ENCODE measurements at regions not wholly inside any gene's neighbourhood (a gene's known extent, or its start where the extent isn't known, plus 50 kb on each side); places are given as distances from the start of the nearest gene placed in this dataset.
"Not testable (repeated sequence)": the region's sequence is repeated elsewhere in the genome, so short reads cannot be mapped to it uniquely, and the experiment has no call there.

GRCh38 chr14:106234525-106235254 lies 708.3 kb downstream of the TMEM121 start:
- TF ChIP-seq POLR2A (IDR thresholded peaks at IDR 0.05) = not testable (repeated sequence)
- TF ChIP-seq, protein P1, sequence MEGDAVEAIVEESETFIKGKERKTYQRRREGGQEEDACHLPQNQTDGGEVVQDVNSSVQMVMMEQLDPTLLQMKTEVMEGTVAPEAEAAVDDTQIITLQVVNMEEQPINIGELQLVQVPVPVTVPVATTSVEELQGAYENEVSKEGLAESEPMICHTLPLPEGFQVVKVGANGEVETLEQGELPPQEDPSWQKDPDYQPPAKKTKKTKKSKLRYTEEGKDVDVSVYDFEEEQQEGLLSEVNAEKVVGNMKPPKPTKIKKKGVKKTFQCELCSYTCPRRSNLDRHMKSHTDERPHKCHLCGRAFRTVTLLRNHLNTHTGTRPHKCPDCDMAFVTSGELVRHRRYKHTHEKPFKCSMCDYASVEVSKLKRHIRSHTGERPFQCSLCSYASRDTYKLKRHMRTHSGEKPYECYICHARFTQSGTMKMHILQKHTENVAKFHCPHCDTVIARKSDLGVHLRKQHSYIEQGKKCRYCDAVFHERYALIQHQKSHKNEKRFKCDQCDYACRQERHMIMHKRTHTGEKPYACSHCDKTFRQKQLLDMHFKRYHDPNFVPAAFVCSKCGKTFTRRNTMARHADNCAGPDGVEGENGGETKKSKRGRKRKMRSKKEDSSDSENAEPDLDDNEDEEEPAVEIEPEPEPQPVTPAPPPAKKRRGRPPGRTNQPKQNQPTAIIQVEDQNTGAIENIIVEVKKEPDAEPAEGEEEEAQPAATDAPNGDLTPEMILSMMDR (IDR thresholded peaks at IDR 0.05) = peak in 5 of 6 experiments; percentile 19 to 25 (median 19)
